ENCODE measurements at regions not wholly inside any gene's neighbourhood (a gene's known extent, or its start where the extent isn't known, plus 50 kb on each side); places are given as distances from the start of the nearest gene placed in this dataset.

DNA sequence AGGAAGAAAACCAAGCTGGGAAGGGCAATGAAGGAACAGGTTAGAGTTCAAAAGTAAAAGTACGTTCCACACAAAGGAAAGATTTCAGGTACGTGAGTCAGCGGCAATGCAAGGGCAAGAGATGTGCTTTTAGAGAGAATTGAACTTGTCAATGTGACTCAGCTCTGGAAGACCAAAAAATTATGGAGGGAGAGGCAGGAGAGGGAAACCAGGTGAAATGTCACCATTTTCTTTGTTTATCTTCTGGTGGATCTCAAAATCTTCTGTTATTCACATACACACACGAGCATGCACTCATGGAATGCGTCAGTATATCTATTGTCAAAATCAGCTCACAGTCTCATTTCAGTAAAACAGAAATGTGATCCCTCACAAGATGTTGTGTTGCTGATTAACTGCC lies 148.8 kb upstream of the RFX3 start:
- TF ChIP-seq, protein P1, sequence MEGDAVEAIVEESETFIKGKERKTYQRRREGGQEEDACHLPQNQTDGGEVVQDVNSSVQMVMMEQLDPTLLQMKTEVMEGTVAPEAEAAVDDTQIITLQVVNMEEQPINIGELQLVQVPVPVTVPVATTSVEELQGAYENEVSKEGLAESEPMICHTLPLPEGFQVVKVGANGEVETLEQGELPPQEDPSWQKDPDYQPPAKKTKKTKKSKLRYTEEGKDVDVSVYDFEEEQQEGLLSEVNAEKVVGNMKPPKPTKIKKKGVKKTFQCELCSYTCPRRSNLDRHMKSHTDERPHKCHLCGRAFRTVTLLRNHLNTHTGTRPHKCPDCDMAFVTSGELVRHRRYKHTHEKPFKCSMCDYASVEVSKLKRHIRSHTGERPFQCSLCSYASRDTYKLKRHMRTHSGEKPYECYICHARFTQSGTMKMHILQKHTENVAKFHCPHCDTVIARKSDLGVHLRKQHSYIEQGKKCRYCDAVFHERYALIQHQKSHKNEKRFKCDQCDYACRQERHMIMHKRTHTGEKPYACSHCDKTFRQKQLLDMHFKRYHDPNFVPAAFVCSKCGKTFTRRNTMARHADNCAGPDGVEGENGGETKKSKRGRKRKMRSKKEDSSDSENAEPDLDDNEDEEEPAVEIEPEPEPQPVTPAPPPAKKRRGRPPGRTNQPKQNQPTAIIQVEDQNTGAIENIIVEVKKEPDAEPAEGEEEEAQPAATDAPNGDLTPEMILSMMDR (IDR thresholded peaks at IDR 0.05), result no peak
- no peak for TF ChIP-seq POLR2A (IDR thresholded peaks at IDR 0.05)

All from lower leg skin (tissue), 3 donors.